ENCODE measurements at regions not wholly inside any gene's neighbourhood (a gene's known extent, or its start where the extent isn't known, plus 50 kb on each side); places are given as distances from the start of the nearest gene placed in this dataset.

DNA sequence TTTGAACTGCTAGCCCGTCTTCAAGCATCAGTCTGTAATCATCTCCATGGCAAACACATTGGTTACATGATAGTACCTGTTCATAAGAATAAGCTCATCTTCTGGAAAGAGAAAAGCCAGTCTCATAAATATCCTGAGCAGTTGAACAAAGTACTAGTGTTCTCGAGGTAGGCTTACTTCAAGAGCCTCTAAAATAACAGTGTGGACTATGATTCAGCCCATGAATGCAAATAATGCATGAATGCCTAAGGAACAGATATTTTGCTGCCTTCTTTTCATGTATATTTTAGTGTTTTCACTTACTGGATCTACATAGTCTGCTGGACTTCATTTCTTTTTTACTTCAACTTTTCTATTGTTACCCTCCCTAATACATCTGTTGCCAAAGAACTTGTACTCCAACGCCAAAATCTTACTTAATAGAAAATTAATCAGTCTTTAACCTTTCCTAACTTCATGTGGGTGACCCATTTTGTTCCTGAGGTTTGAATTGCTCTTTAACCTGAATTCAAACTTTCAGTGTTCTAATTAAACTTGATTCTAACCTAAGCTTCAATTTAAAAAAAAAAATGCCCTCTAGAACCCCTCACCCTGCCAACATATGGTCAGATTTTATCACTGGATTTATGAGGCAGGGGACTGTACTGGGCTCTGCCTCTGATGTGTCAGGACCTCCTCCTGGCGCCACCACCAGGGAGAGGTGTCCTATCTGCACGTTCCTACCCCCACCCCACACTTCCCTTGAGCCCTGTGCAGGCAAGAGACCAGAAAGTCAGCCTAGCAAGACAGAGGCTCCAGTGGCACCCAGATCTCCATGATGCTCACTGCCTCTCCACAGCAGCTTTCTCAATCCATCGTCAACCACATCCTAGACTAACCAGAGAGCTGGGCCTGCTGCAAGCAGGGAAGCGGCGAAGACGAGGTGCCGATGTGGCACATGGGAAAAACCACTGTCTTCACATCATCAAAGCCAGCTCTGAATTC lies 264.7 kb upstream of the ID2 start:
- peak; percentile 66 for DNase-seq

DNA sequence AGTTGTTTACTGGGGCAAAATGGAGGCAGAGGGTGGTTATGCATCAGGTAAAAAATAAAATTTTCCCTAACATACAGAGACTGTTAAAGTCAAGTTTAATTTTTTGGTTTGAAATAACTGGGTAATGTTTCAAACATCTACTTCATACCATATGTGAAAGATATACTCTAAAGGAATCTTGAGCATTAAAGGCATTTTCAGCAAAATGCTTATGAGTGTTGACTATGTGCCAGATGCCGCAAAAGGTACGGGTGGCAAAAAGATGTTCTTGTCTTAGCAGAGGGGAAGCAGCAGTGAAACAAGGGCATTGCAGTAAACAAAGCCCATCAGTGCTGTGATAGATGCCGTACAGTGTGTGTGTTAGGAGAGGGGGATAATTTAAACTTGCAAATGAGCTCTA lies 263.1 kb upstream of the ID2 start:
- peak; percentile 98 for DNase-seq

DNA sequence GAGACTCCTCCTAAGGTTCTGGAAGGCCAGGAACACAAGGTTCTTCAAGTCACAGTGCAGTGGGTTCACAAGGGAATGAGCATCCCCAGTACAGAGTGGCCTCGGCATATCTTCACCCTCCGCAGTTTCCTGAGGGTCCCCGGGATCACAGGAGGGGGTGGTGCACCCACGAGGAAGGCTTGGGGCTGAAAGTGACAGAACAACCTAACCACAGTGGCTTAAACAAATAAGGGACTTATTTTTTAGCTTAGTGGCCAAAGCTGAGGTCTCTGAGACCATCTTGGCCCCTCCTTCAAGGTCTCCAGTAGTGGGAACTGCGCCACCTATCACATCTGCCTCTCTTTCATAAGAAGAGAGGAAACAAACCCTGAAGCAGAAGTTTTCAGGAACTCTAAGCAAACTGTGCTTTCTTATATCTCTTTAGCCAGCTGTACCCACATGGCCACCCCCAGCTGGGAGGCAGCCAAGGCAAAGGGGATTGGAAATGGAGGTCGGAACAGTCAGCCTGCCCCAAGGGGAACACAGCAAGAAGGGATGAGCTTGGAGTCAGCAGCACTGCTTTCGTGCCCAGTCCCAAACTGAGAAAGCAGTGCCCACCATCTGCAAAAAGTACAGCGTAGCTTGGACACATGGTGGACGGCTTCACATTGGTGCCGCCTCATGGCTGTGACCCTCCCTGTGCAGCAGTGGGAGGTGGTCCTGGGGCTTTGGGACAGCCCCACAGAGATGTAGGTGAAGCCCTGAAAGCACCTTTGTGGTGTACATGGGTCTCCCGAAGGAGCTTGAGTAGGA lies 260.0 kb upstream of the ID2 start:
- no peak for DNase-seq

DNA sequence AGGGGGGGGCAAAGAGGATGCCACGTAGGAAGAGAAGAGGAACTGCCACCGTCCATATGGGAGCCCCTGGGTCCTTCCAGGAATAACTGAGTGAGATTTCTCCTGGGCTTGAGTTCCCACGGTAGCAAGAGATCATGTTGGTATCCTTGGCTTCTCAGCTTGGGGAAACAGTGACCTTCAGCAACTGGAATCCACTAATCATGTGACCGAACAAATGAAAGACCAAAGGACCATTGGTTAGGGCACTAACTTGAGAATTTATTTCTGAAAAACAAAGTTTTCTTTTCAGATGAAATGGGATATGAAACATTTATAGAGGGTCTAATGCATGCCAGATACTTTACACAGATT lies 259.4 kb upstream of the ID2 start:
- peak; percentile 46 for DNase-seq

DNA sequence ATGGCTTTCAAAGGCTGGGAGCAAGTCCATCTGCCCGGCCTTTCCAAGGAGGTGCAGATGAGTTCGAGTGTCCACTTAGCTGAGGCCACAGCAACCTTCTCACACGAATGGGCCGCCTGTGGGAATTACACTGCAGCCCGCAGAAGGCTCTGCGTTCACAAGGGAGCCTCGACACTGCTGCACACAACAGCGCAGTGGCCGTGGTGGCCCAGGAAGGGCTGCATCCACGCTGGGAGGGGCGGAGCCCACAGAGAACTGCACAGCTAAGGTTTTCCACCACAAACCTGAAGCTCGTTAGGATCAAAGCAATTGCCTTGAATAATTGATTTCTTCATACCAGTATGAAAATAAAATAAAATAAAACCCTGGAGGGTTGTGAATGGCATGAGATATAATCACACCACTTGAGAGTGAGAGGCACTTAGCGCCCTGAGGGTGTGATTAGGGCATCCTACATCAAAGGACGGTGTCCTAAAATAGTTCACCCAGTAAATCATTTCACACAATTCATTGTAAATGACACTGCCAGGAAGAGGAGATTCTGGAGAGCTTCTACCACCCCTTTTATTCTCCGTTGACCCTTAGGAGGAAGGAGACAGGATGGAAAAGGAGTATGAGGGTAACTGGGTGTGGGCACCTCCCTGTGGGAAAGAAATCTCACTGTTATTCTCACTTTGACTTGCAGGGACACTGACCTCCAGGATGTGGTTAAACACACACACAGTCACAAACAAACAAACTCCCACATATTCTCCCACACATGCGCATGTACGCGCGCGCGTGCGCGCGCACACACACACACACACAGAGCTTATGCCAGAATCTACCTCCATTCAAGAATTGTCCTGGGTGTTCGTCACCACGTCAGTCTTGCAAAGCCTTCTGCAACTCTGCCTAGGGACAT lies 256.6 kb upstream of the ID2 start:
- DNase-seq, result no peak

DNA sequence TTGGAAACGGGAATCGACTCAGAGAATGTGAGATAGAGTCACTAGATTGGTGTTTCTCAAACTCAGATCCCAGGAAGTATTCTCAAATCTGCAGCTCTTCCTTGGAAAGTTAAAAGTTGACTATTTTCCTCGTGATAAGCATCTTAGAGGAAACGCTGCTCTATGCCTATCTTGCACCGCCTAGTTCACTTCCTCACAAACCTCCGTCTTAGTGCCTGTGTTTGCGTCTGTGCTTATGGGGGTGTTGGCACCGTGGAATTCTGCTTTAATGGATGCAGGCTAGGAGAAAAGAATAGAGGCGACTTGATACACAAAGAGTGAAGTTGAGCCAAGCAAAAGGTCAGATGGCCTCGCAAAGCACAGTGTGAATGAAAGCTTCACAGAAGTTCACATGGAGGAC lies 255.3 kb upstream of the ID2 start:
- DNase-seq, result no peak

DNA sequence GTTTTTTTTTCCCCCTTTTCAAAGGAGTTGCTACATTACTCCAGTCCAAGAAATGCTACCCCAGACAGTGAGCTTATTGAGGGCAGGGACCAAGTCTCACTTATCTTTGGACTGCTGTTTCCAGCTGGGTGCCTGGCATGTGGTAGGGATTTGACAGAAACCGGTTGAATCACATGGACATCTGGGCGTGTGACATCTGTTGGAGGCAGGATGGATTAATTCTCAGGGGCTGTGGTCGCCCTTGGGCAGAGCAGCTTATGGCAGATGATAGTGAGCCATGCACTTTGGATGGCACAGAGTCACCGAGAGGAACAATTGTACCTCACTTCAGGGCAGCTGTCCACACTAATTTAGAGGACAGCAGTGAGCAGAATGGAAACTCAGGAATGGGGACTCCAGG lies 254.6 kb upstream of the ID2 start:
- DNase-seq, result no peak

DNA sequence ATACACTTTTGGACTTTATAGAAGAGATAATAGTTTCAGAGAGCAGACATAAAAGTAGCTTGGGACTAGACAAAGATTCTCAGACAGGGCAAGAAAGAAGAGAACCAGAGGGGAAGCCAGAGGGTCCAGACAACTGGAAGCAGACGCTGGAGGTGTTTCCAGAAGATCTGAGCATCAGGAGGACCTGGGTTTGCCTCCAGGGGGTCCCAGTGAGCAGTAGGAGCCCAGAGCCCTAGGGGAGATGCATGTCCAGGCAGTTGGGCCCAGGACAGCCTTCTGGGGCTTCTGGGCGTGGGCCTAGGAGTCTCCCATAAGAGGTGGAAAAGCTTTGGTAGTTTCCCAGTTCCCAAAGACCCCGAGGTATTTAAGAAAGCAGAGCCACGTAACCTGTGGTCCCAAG lies 251.2 kb upstream of the ID2 start:
- DNase-seq, result no peak

DNA sequence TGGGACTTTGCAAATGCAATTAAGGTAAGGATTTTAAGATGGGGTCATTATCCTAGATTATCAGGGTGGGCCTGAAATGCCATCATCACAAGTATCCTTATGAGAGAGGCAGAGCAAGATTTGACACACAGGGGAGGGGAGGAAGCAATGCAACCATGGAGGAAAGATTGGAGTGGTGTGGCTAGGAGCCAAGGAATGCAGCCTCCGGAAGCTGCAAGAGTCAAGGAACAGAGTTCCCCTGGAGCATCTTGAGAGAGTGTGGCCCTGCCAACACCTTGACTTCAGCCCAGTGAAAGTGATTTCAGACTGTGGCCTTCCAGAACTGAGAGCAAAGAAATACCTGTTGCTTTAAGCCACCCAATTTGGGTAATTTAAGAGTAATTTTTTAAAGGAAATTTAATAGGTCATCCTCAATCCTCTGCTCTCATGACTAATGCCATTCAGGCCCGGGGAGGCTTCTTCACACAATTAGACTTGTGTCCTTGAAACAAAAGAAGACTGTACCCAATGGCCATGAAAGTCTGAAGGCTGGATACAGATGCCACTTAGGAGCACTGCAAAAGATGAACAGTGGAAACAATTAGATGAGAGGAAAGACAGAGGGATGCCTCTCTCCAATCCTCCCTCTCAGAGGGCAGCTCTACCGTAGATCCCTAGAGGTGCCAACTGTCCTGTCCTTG lies 250.3 kb upstream of the ID2 start:
- DNase-seq, result peak; percentile 47

DNA sequence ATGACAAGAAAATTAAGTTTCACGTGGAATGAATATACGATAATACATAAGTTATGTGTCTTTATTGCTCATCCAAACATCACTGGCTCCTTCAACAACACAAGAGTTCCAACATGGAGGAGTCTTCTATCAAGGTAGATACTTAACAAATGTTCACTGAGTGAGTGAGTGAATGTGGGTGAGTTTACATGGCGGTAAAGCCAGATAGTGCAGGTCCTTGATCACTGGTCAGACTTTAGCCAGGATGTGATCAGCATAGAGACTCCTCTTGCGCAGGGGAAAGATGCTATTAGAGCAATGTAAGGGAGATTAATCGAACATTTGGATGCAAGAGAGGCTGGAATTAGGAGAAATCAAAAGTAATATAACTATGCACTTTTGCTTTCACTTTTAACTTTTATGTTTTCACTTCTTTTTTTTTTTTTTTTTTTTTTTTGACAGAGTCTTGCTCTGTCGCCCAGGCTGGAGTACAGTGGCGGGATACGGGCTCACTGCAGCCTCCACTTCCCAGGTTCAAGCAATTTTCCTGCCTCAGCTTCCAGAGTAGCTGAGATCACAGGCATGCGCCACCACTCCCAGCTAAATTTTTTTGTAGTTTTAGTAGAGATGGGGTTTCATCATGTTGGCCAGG lies 249.0 kb upstream of the ID2 start:
- DNase-seq, result no peak

DNA sequence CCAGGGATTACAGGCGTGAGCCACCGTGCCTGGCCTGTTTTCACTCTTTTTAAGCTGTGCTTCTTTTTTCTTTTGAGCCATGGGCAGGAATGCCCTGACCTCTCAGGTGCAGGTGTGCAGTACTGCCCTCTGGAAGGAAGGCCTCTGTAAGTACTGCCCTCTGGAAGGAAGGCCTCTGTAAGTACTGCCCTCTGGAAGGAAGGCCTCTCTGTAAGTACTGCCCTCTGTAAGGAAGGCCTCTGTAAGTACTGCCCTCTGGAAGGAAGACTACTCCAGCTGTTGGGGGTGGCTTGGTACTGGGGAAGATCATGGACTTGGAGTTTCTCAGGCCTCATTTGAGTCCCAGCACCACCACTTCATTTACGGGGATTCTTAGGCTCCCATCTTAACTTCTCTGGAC lies 248.5 kb upstream of the ID2 start:
- no peak for DNase-seq

DNA sequence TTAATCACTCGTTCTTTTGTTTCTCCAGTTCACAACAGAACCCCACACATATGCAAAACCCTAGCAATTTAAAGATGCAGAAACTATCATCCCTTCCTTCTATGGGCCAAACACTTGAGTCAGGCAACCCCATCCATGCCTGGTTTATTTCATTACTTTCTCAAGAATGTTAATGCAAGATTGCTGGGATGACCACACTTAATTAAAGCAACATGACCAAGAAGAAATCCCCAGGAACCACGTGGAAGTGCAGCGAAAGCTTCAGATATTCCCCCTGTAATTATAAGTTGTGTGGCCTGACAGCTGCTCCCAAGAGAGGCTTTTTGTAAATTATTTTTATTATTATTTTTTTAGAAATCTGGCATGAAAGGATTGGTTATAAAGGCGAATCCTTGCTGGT lies 246.2 kb upstream of the ID2 start:
- DNase-seq, result peak; percentile 81

DNA sequence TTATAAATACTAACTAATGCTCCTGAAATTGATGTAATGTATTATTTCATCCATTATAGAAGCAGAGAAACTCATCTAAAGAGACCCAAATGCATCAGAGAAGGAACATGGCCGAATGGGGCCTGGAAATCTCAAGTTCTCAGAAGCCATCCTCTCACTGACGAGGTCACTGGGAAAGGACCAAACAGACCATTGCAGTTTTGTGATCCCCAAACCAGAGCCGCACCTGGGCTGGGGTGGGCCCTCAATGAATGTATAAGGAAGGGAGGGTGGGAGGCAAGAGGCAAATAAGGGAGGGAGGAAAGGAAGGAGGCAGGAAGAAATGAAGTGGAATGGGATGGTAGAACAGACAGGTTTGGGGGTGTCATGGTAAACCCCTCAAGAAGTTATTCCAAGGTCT lies 245.3 kb upstream of the ID2 start:
- DNase-seq, result no peak

DNA sequence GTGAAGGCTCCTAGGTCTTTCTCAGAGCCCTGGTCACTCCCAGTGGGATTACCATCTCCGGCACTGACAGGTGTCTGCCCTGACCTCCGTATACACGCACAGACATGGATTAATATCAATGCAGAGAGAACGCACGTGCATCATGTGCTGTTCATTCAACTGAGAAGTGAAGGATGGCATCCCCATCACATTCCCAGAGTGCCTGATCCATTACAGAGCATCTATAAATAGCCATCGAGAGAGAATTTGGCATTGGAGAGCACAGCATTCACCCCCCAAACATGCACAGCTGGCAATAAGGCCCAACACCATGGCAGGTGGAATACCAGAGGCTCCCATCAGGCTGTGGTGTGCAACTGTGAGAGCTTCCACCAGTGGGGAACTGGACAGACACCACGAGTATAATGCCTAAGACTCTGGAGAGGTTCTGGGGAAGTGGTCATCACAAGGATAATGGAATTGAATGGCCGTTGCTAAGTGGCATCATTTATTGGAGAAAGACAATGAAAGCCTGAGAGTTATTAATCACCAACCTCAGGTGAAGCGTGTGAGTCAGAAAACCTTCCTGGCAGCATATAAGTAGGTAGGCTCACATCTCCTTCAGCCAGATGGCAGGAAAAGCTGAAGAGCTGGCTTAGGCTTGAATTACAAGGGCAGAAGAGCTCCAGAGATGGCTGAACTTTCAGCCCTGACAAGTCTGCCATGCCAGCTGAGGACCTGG lies 244.5 kb upstream of the ID2 start:
- peak; percentile 47 for DNase-seq

DNA sequence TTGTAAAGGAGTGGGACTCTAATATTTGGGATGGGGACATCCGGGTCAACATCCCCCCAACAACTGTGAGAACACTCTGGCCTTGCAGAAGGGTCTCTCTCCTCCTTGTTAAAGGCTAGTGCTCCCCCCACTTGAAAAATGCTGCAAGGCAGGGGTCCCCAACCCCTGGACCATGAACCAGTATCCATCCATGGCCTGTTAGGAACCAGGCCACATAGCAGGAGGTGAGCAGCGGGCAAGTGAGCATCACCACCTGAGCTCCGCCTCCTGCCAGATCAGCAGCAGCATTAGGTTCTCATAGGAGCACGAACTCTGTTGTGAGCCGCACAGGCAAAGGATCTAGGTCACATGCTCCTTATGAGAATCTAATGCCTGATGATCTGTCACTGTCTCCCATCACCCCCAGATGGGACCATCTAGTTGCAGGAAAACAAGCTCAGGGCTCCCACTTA lies 243.9 kb upstream of the ID2 start:
- DNase-seq, result no peak

DNA sequence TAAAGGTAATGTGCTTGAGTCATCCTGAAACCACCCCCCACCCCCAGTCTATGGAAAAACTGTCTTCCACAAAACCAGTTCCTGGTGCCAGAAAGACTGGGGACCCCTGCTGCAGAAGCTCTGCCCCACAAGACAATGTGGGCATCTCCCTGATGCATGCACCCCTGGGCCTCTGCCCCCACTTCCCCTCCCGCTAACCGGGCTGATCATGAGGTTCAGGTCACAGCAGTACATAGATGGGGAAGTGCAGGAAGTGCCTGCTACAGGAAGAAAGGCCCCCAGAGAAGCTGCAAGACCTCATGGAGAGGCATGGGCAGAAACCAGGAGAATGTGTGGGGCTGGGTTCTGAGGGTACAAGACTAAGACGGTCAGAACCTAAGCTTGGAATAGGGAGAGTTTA lies 243.4 kb upstream of the ID2 start:
- DNase-seq, result no peak

DNA sequence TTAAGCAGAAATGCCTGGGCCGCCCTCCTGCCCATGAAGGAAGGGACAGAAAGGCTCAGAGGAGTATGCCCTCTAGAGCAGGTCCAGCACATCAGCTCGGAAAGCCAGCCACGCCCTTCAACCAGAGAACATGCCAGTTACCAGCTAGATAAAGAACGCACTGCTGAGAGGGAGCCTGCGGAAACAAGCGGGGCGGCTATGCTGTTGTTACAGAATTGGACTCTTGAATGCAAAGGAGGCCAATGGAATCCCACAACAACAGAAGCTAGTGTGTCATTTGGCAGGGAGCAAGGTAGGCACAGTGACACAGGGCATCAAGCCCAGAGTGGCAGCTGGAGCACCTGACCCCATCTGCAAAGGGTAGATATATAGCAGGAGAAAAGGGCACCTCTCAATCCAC lies 242.9 kb upstream of the ID2 start:
- no peak for DNase-seq

DNA sequence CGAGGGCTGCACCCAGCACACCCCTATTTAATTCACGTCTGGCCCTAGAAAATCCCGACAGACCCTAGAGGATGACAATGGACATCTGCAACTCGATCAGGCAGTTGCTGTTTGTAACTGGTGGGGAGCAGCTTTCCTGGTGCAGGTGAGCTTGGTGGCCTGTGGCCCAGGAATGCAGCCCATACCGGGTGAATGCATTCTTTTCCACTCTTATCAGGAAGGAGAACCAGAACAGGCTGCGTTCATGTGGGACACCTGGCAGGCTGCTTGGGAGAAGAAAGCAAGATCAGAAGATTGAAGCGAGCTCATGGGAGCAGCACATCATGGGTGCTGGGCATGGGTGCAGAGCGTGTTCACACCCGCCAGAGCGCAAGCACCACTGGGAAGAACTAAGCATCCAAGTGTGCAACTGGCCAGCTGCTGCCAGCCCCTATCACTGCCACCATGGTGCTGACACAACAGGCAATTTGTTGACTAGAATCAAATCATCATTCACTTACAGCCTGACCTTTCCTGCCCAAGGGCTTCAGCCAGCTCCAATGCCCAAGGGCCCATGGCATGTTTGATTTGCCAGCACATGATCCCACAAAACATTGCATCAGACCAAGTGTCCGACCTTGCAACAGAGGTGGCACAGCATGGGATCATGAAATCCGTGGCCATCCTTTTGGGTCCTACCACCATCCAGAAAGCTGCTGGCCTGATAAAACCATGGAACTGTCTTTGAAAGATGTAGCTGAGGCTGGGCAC lies 241.7 kb upstream of the ID2 start:
- no peak for DNase-seq

DNA sequence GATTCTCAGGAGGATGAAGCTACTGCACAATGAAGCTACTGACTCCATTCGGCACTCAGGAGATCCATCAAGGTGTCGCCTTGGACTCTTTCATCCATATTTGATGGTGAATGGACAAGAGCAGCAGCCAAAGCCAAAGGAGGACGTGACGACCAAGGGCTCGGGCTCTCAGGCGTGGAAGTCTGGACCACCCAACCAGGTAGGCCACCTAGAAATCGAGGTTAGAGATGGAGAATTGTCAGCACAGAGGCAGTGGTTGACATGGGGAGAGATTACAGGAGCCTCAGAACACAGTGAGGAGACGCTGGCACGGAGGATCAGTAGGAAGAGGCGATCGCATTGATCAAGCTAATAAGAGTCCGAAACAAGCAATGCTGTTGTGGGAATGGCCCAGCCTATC lies 240.5 kb upstream of the ID2 start:
- no peak for DNase-seq

DNA sequence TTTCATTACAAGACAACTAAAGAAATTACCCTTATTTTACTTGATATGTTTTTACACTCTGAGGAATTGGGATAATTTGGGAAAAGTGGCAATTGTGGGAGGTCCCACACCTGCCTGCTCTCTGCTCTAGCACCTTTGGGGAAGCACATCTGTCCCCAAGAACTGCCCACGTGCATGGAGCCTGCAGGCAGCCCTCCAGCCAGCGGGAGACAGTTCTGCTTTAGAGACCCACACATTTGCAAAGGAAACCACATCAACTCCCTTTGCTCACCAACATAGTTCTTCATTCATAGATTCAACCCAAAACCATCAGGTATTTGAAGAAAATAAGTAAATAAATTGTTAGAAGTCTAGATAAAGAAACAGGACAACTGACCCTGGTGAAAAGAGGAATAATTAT lies 239.9 kb upstream of the ID2 start:
- no peak for DNase-seq

Data from fibroblast of skin of scalp (primary cell).